ENCODE measurements at regions not wholly inside any gene's neighbourhood (a gene's known extent, or its start where the extent isn't known, plus 50 kb on each side); places are given as distances from the start of the nearest gene placed in this dataset.
"Not testable (repeated sequence)": the region's sequence is repeated elsewhere in the genome, so short reads cannot be mapped to it uniquely, and the experiment has no call there.

GRCh38 chr20:17869295-17869994, 99.1 kb downstream of the SNX5 start:
- ATAC-seq (no peak), DNase-seq (ENCODE audit: low spot score) (no peak)
- Mint-ChIP-seq H3K36me3 (no peaks in the 10 kb centered on the region), H3K9me3 (no peaks in the 10 kb centered on the region), H3K4me3 (no peak overlapping the region), H3K27ac (no peak overlapping the region), H3K4me1 (ENCODE audit: low read depth in 2 of 2) (peaks cover 9 to 12% of the 10 kb centered on the region in 2 donors), H3K27me3 (peaks cover 6 to 7% of the 10 kb centered on the region in 2 donors)

GRCh38 chr20:17868700-17869231, 99.8 kb downstream of the SNX5 start:
- Mint-ChIP-seq H3K4me3 (no peak overlapping the region), H3K27me3 (peaks cover 5 to 6% of the 10 kb centered on the region in 2 donors), H3K27ac (no peak overlapping the region), H3K36me3 (no peaks in the 10 kb centered on the region), H3K4me1 (ENCODE audit: low read depth in 2 of 2) (peaks cover 9 to 12% of the 10 kb centered on the region in 2 donors), H3K9me3 (no peaks in the 10 kb centered on the region)
- DNase-seq (ENCODE audit: low spot score) = no peak
- no peak for ATAC-seq

GRCh38 chr20:17868151-17868550, 100.4 kb downstream of the SNX5 start:
- H3K4me1 Mint-ChIP-seq (ENCODE audit: low read depth in 2 of 2) = peaks cover 9 to 12% of the 10 kb centered on the region in 2 donors
- H3K36me3 Mint-ChIP-seq = no peaks in the 10 kb centered on the region
- no peaks in the 10 kb centered on the region for H3K9me3 Mint-ChIP-seq
- DNase-seq (ENCODE audit: low spot score) (no peak), ATAC-seq (no peak)
- H3K4me3 Mint-ChIP-seq = no peak overlapping the region
- H3K27ac Mint-ChIP-seq = no peak overlapping the region
- H3K27me3 Mint-ChIP-seq = peaks cover 5 to 6% of the 10 kb centered on the region in 2 donors

GRCh38 chr20:17867131-17867925, 101.3 kb downstream of the SNX5 start:
- no peak overlapping the region for H3K27ac Mint-ChIP-seq
- no peak for ATAC-seq
- H3K4me3 Mint-ChIP-seq = no peak overlapping the region
- H3K27me3 Mint-ChIP-seq = peaks cover 7 to 9% of the 10 kb centered on the region in 2 donors
- H3K9me3 Mint-ChIP-seq = no peaks in the 10 kb centered on the region
- peaks cover 6 to 11% of the 10 kb centered on the region in 2 donors for H3K4me1 Mint-ChIP-seq (ENCODE audit: low read depth in 2 of 2)
- DNase-seq (ENCODE audit: low spot score) = no peak
- H3K36me3 Mint-ChIP-seq = no peaks in the 10 kb centered on the region

- no peaks in the 10 kb centered on the region for H3K9me3 Mint-ChIP-seq
- DNase-seq (ENCODE audit: low spot score) (no peak), ATAC-seq (no peak)
- H3K36me3 Mint-ChIP-seq = no peaks in the 10 kb centered on the region
- H3K27ac Mint-ChIP-seq = no peak overlapping the region
- H3K27me3 Mint-ChIP-seq = peaks cover 13 to 15% of the 10 kb centered on the region in 2 donors
- no peak overlapping the region for H3K4me3 Mint-ChIP-seq
- H3K4me1 Mint-ChIP-seq (ENCODE audit: low read depth in 2 of 2) = peaks cover 1 to 4% of the 10 kb centered on the region in 2 donors
Measured at GRCh38 chr20:17866234-17867001, 102.2 kb downstream of the SNX5 start.

GRCh38 chr20:17863577-17864292, 104.9 kb downstream of the SNX5 start:
- ATAC-seq = no peak

GRCh38 chr20:17863209-17863576, 105.4 kb downstream of the SNX5 start:
- H3K4me3 Mint-ChIP-seq = no peak overlapping the region
- H3K27me3 Mint-ChIP-seq = peaks cover 21 to 22% of the 10 kb centered on the region in 2 donors
- peaks cover 21 to 25% of the 10 kb centered on the region in 2 donors for H3K4me1 Mint-ChIP-seq (ENCODE audit: low read depth in 2 of 2)
- ATAC-seq (no peak), DNase-seq (ENCODE audit: low spot score) (no peak)
- H3K9me3 Mint-ChIP-seq = no peaks in the 10 kb centered on the region
- no peaks in the 10 kb centered on the region for H3K36me3 Mint-ChIP-seq
- H3K27ac Mint-ChIP-seq = no peak overlapping the region

More at GRCh38 chr20:17863577-17864292, 104.9 kb downstream of the SNX5 start:
- no peak for DNase-seq (ENCODE audit: low spot score)
- Mint-ChIP-seq H3K27ac (no peak overlapping the region), H3K4me1 (ENCODE audit: low read depth in 2 of 2) (peaks cover 16 to 21% of the 10 kb centered on the region in 2 donors), H3K9me3 (no peaks in the 10 kb centered on the region), H3K4me3 (no peak overlapping the region), H3K27me3 (peaks cover 25 to 26% of the 10 kb centered on the region in 2 donors), H3K36me3 (no peaks in the 10 kb centered on the region)

- Mint-ChIP-seq H3K9me3 (no peaks in the 10 kb centered on the region), H3K27ac (no peak overlapping the region), H3K27me3 (peaks cover 19 to 20% of the 10 kb centered on the region in 2 donors), H3K36me3 (no peaks in the 10 kb centered on the region), H3K4me1 (ENCODE audit: low read depth in 2 of 2) (peaks cover 26 to 30% of the 10 kb centered on the region in 2 donors), H3K4me3 (no peak overlapping the region)
- ATAC-seq (no peak), DNase-seq (ENCODE audit: low spot score) (no peak)
Measured at GRCh38 chr20:17862171-17862570, 106.4 kb downstream of the SNX5 start.

GRCh38 chr20:17861620-17862019, 107.0 kb downstream of the SNX5 start:
- not testable (repeated sequence) for H3K36me3 Mint-ChIP-seq; DNase-seq (ENCODE audit: low spot score); H3K9me3 Mint-ChIP-seq; ATAC-seq; H3K27ac Mint-ChIP-seq; H3K4me3 Mint-ChIP-seq
- H3K4me1 Mint-ChIP-seq (ENCODE audit: low read depth in 2 of 2) = peaks cover 30 to 33% of the 10 kb centered on the region in 2 donors
- peaks cover 19 to 20% of the 10 kb centered on the region in 2 donors for H3K27me3 Mint-ChIP-seq

GRCh38 chr20:17860301-17861197, 108.0 kb downstream of the SNX5 start:
- Mint-ChIP-seq H3K4me1 (ENCODE audit: low read depth in 2 of 2) (peaks cover 35 to 39% of the 10 kb centered on the region in 2 donors), H3K9me3 (no peaks in the 10 kb centered on the region), H3K36me3 (no peaks in the 10 kb centered on the region), H3K27me3 (peaks cover 19 to 20% of the 10 kb centered on the region in 2 donors), H3K27ac (no peak overlapping the region), H3K4me3 (no peak overlapping the region)
- DNase-seq (ENCODE audit: low spot score) = no peak
- ATAC-seq = no peak

GRCh38 chr20:17859616-17860232, 108.9 kb downstream of the SNX5 start:
- Mint-ChIP-seq H3K27ac (no peak overlapping the region), H3K9me3 (no peaks in the 10 kb centered on the region), H3K36me3 (no peaks in the 10 kb centered on the region), H3K27me3 (peaks cover 19 to 20% of the 10 kb centered on the region in 2 donors), H3K4me3 (no peak overlapping the region), H3K4me1 (ENCODE audit: low read depth in 2 of 2) (peaks cover 35 to 39% of the 10 kb centered on the region in 2 donors)
- peak; percentile 66 to 71 for ATAC-seq
- DNase-seq (ENCODE audit: low spot score) = no peak
